Thymus (tissue), 11 donors: ENCODE measurements at regions not wholly inside any gene's neighbourhood (a gene's known extent, or its start where the extent isn't known, plus 50 kb on each side); places are given as distances from the start of the nearest gene placed in this dataset.
"Not testable (repeated sequence)": the region's sequence is repeated elsewhere in the genome, so short reads cannot be mapped to it uniquely, and the experiment has no call there.

Experiments
- DNase-seq, 9 donors: peaks; one replicate each; pipeline ENCODE4 v3.0.0-alpha.2; 2013; ENCODE audit warnings: low spot score in 9 of 9, low read depth in 6 of 9, missing footprints in 1 of 9
- H3K27ac ChIP-seq, 2 donors: one replicate each; pipeline ENCODE4 v1.5.1; 2013; ENCODE audit warnings: control low read depth in 1 of 2, low read depth in 1 of 2, low read length in 1 of 2, mild to moderate bottlenecking in 1 of 2, moderate library complexity in 1 of 2
- H3K27me3 ChIP-seq, 2 donors: one replicate each; pipeline ENCODE4 v1.5.1; 2013; ENCODE audit warnings: low read length in 1 of 2; ENCODE audit not compliant: control insufficient read depth in 2 of 2, insufficient read depth in 1 of 2
- H3K36me3 ChIP-seq, 2 donors: one replicate each; pipeline ENCODE4 v1.5.1; 2013; ENCODE audit warnings: low read length in 1 of 2, mild to moderate bottlenecking in 1 of 2, moderate library complexity in 1 of 2; ENCODE audit not compliant: control insufficient read depth in 2 of 2, insufficient read depth in 2 of 2
- H3K4me1 ChIP-seq, 2 donors: one replicate each; pipeline ENCODE4 v1.5.1; 2013; ENCODE audit warnings: low read length in 2 of 2; ENCODE audit not compliant: control insufficient read depth in 2 of 2, insufficient read depth in 2 of 2
- H3K4me3 ChIP-seq, 2 donors: one replicate each; pipeline ENCODE4 v1.5.1; 2013; ENCODE audit warnings: low read length in 2 of 2, control low read depth in 1 of 2, mild to moderate bottlenecking in 1 of 2
- H3K9me3 ChIP-seq, 2 donors: one replicate each; pipeline ENCODE4 v1.5.1; 2013; ENCODE audit warnings: low read length in 1 of 2, mild to moderate bottlenecking in 1 of 2; ENCODE audit not compliant: control insufficient read depth in 2 of 2, insufficient read depth in 1 of 2
- WGBS: extraction: QIAGEN DNeasy Blood & Tissue Kit; methylation state at CpG from one replicate; pipeline ENCODE4 v1.1.7; 2013; 5-methylcytosine and 5-hydroxymethylcytosine counted together
- donor health status: healthy.

GRCh38 chr7:73214471-73214870 lies 94.2 kb downstream of the NSUN5 start:
- not testable (repeated sequence) for DNase-seq, H3K36me3 ChIP-seq, H3K27ac ChIP-seq

GRCh38 chr7:73213076-73213475 lies 95.5 kb downstream of the NSUN5 start:
- not testable (repeated sequence) for H3K27me3 ChIP-seq

More at GRCh38 chr7:73214471-73214870, 94.2 kb downstream of the NSUN5 start:
- H3K4me3 ChIP-seq, H3K27me3 ChIP-seq, H3K9me3 ChIP-seq, H3K4me1 ChIP-seq: not testable (repeated sequence)
- WGBS = 85% methylated on average over 4 of the region's 4 CpGs

DNA sequence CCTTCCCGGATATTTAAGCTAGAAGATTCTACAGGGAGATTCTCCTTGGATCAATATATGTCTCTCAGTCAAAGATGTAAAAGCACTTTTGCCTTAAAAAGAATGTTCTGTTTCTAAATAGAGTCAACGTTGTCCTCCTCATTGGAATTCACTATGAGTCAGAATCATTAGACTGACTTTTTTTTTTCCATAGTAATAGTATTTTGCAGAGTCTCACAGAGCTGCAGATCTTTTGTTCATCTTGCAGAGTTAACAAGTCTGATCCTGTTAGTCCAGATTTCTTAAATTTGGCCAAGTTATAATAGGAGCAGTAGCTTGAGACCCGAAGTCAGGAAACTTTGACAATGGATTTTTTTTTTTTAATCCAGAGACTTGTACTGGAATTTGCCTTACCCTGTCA lies 103.0 kb downstream of the NSUN5 start:
- not testable (repeated sequence) for H3K27ac ChIP-seq, H3K9me3 ChIP-seq, H3K36me3 ChIP-seq, H3K4me1 ChIP-seq, H3K27me3 ChIP-seq, DNase-seq, H3K4me3 ChIP-seq
- WGBS = 96% methylated on average over 1 of the region's 3 CpGs

More at GRCh38 chr7:73213076-73213475, 95.5 kb downstream of the NSUN5 start:
- not testable (repeated sequence) for H3K4me1 ChIP-seq, H3K9me3 ChIP-seq, H3K27ac ChIP-seq, H3K4me3 ChIP-seq, DNase-seq, H3K36me3 ChIP-seq
- 35% methylated on average over 4 of the region's 7 CpGs for WGBS

GRCh38 chr7:73204898-73205297 lies 103.7 kb downstream of the NSUN5 start:
- WGBS = 98% methylated on average over 5 of the region's 5 CpGs
- not testable (repeated sequence) for H3K4me1 ChIP-seq, H3K27me3 ChIP-seq, H3K9me3 ChIP-seq, H3K27ac ChIP-seq, H3K36me3 ChIP-seq, H3K4me3 ChIP-seq
- DNase-seq = peak in 1 of 9 donors; percentile 0

- 76% methylated on average over 5 of the region's 5 CpGs for WGBS
- not testable (repeated sequence) for H3K27ac ChIP-seq, DNase-seq, H3K4me3 ChIP-seq, H3K27me3 ChIP-seq, H3K9me3 ChIP-seq, H3K4me1 ChIP-seq, H3K36me3 ChIP-seq
These were observed 105.3 kb downstream of the NSUN5 start for GRCh38 chr7:73203312-73203711.

GRCh38 chr7:73201264-73201663 lies 107.4 kb downstream of the NSUN5 start:
- H3K4me1 ChIP-seq, H3K27ac ChIP-seq, DNase-seq, H3K36me3 ChIP-seq, H3K4me3 ChIP-seq, H3K27me3 ChIP-seq, H3K9me3 ChIP-seq: not testable (repeated sequence)
- over 99% methylated on average over 8 of the region's 9 CpGs for WGBS

- not testable (repeated sequence) for H3K4me3 ChIP-seq, H3K36me3 ChIP-seq, H3K4me1 ChIP-seq, H3K27me3 ChIP-seq, H3K27ac ChIP-seq, H3K9me3 ChIP-seq, DNase-seq
- no CpG with 5 or more reads among the region's 9 CpGs for WGBS
These were observed 108.0 kb downstream of the NSUN5 start for GRCh38 chr7:73200518-73201099.

- H3K9me3 ChIP-seq, H3K27ac ChIP-seq, DNase-seq, H3K4me1 ChIP-seq, H3K36me3 ChIP-seq, H3K4me3 ChIP-seq, H3K27me3 ChIP-seq: not testable (repeated sequence)
- WGBS = 98% methylated on average over 8 of the region's 10 CpGs
These were observed 108.2 kb upstream of the SPDYE9 start for GRCh38 chr7:73193991-73194390.

DNA sequence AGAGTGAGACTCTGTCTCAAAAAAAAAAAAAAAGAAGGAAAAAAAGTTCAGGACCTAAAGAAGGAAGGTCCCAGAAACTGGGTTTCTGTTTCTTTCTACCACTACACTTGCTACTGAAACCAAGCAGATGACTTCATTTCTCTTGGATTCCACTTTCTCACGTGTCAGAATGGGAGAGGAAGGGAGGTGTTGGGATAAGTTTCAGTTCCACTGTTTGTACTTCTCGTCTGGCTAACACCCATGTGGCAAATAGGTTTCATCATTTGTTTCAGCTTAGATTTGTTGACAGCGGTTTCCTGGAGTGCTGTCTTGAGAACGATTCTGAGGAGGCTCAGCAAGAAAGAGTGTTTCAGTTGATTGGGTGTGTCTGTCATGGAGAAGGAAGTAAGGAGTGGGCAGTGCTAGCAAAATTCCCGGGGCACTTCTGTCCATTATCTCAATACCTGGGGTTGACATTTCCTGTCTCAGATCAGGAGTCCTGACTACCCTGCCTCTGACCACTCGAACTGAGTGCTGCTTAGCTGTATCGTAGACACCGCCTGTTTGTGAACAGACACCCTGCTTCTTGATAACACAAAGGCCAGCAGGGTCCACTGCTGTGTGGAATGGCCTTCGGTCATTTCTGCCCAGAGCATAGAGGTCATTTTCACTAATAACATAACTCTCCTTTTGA lies 104.8 kb upstream of the SPDYE9 start:
- H3K4me1 ChIP-seq, H3K4me3 ChIP-seq, H3K9me3 ChIP-seq, H3K27me3 ChIP-seq, H3K27ac ChIP-seq, H3K36me3 ChIP-seq, DNase-seq: not testable (repeated sequence)
- 95% methylated on average over 4 of the region's 9 CpGs for WGBS
